ENCODE measurements at regions not wholly inside any gene's neighbourhood (a gene's known extent, or its start where the extent isn't known, plus 50 kb on each side); places are given as distances from the start of the nearest gene placed in this dataset.

DNA sequence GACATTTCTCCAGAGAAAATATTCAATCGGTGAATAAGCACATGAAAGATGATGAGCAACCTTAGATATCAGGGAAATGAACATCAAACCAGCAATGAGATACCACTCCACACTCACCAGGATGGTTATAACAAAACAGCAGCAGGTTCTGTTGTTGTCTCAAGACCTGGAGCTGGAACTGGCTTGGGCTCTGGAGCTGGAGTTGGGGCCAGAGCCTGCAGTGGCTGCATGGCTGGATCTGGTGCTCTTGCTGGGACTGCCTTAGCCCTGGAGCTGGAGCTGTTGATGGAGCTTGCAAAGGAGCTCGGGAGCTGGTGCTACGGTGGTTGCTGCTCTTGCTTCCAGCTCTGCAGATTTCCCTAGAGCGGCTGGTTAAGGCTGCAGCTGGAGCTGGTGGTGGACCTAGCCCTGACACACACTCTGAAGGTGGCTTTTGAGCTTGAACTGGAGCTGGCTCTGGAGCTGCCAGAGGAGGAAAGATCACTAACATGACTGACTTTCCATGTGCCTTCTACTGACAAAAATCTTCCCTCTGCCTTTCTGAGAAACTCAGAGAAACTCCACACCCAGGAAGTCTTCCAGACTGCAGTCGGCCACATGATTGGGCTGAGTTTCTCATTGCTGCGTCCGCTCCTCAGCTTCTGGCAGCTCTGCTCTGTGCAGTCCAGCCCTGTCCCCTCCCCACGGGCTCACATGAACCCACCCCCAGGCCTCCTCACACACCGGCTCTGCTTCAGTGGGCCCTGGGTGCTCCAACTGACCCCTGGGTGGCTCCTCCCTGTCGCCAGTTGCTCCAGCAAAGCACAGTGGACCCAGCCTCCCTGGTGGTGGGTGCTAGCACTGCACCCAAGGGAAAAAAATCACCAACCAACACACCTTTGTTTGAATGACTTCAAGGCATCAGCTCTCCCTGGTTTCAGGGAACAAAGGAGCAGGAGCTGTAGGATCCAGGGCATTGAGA lies 139.1 kb upstream of the FMN2 start:
- Histone ChIP-seq H3K4me3 (ENCODE audit: low read depth, low read length) (no peak overlapping the region), H3K27me3 (ENCODE audit: control insufficient read depth, insufficient read depth, low read length) (no peaks in the 10 kb centered on the region), H3K36me3 (ENCODE audit: control insufficient read depth, insufficient read depth, low read length) (no peaks in the 10 kb centered on the region), H3K4me1 (ENCODE audit: control insufficient read depth, insufficient read depth, low read length) (no peaks in the 10 kb centered on the region), H3K9me3 (ENCODE audit: control insufficient read depth, insufficient read depth, low read length) (no peaks in the 10 kb centered on the region), H3K9ac (ENCODE audit: low read depth, low read length) (no peak overlapping the region)

DNA sequence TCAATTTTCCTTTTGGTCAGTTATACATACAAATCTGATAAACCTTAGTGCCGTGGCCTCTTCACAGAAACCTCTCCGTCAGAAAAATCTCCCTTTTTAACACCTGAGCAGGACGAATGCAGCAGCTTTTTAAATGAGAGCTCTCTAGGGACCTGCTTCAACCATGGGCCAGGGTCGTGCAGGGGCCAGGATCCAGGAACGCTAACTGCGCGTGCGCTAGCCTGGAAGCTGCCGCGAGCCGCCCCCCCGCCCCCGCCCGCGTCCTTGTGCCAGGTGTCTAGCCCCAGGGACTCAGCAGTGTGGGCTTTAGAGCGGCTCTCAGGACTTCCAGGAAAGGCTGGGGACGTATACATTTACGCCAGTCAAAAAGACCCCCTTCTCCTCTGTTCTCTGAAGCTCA lies 136.8 kb upstream of the FMN2 start:
- Histone ChIP-seq H3K27me3 (ENCODE audit: control insufficient read depth, insufficient read depth, low read length) (no peaks in the 10 kb centered on the region), H3K9me3 (ENCODE audit: control insufficient read depth, insufficient read depth, low read length) (no peaks in the 10 kb centered on the region), H3K4me3 (ENCODE audit: low read depth, low read length) (no peak overlapping the region), H3K4me1 (ENCODE audit: control insufficient read depth, insufficient read depth, low read length) (no peaks in the 10 kb centered on the region), H3K9ac (ENCODE audit: low read depth, low read length) (no peak overlapping the region), H3K36me3 (ENCODE audit: control insufficient read depth, insufficient read depth, low read length) (no peaks in the 10 kb centered on the region)

DNA sequence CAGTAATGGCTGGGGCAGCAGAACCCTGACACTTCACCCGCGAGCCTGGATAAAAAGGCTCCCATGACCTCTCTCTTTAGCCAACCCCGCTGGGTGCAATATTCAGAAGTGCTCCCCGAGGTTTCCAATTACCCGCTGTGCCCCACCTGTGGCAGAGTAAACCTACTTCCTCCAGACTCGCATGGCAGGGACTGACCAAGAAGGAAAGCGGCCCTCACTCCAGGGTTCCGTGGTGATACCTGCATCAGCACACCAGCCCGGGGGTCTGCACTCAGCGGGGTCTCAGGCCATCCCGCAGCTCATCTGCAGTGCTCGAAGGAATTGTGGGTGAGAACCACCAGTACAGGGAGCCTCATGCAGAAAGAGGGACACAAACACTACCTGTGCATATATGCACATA lies 136.3 kb upstream of the FMN2 start:
- H3K36me3 ChIP-seq (ENCODE audit: control insufficient read depth, insufficient read depth, low read length): no peaks in the 10 kb centered on the region
- H3K9me3 ChIP-seq (ENCODE audit: control insufficient read depth, insufficient read depth, low read length): no peaks in the 10 kb centered on the region
- no peak overlapping the region for H3K4me3 ChIP-seq (ENCODE audit: low read depth, low read length)
- no peaks in the 10 kb centered on the region for H3K27me3 ChIP-seq (ENCODE audit: control insufficient read depth, insufficient read depth, low read length)
- no peak overlapping the region for H3K9ac ChIP-seq (ENCODE audit: low read depth, low read length)
- no peaks in the 10 kb centered on the region for H3K4me1 ChIP-seq (ENCODE audit: control insufficient read depth, insufficient read depth, low read length)

DNA sequence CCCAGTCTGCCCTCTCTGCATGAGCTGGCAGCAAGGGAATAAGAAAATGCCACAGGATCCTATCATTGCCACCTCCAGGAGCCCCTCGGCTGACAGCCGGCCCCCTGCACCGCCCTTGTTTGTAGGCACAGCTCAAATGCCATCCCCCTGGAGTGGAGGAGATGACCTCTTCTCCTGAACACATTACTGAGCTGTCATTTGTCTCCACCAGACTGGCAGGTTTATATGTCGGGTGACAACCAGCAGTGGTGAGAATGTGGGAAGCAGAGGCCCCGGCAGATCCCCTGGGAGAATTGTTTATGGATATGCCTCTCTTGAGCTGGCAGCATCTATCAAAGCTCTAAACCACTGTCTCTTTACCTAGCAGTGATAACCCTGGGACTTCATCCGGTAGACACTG lies 135.4 kb upstream of the FMN2 start:
- H3K4me3 ChIP-seq (ENCODE audit: low read depth, low read length): no peak overlapping the region
- H3K9ac ChIP-seq (ENCODE audit: low read depth, low read length): no peak overlapping the region
- H3K36me3 ChIP-seq (ENCODE audit: control insufficient read depth, insufficient read depth, low read length): no peaks in the 10 kb centered on the region
- H3K9me3 ChIP-seq (ENCODE audit: control insufficient read depth, insufficient read depth, low read length): no peaks in the 10 kb centered on the region
- no peaks in the 10 kb centered on the region for H3K27me3 ChIP-seq (ENCODE audit: control insufficient read depth, insufficient read depth, low read length)
- H3K4me1 ChIP-seq (ENCODE audit: control insufficient read depth, insufficient read depth, low read length): no peaks in the 10 kb centered on the region

DNA sequence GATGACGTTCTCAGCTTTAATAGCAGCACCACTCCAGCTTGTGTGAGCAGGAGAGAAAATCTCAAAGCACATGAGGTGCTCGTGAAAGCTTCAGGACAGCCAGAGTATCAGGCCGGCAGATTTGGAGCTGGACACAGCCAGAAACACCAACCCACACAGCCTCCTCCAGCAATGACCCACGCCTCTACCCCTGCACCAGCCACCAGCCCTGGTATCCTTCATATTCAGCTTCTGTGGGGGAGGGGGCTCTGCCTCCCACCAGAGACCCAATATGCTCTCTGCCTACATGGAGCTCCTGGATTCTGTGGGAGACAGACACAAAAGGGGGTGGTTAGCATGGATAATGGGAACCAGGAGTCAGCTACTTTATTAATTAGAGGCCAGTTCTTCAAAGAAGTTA lies 133.6 kb upstream of the FMN2 start:
- Histone ChIP-seq H3K4me3 (ENCODE audit: low read depth, low read length) (no peak overlapping the region), H3K9me3 (ENCODE audit: control insufficient read depth, insufficient read depth, low read length) (no peaks in the 10 kb centered on the region), H3K36me3 (ENCODE audit: control insufficient read depth, insufficient read depth, low read length) (no peaks in the 10 kb centered on the region), H3K9ac (ENCODE audit: low read depth, low read length) (no peak overlapping the region), H3K27me3 (ENCODE audit: control insufficient read depth, insufficient read depth, low read length) (no peaks in the 10 kb centered on the region), H3K4me1 (ENCODE audit: control insufficient read depth, insufficient read depth, low read length) (no peaks in the 10 kb centered on the region)

DNA sequence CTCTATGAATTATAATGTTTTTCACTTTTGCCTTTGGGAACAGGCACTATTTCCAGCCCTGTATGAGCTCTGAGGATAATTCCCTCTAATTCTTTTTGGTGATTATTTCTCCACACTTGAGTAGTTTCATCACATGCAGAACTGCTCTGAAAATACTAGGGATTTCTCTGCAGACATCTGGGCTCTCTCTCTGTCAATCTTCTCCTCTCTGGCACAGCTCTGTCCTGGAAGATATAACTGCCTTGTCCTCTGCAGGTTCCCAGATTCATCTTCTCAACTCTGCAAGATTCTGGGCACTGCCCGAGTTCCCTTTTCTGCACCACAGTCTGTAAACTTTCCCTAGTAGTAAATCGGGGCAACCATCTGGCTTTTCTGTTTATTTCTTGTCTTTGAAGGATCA lies 131.3 kb upstream of the FMN2 start:
- Histone ChIP-seq H3K4me3 (ENCODE audit: low read depth, low read length) (no peak overlapping the region), H3K4me1 (ENCODE audit: control insufficient read depth, insufficient read depth, low read length) (no peaks in the 10 kb centered on the region), H3K36me3 (ENCODE audit: control insufficient read depth, insufficient read depth, low read length) (no peaks in the 10 kb centered on the region), H3K9ac (ENCODE audit: low read depth, low read length) (no peak overlapping the region), H3K27me3 (ENCODE audit: control insufficient read depth, insufficient read depth, low read length) (no peaks in the 10 kb centered on the region), H3K9me3 (ENCODE audit: control insufficient read depth, insufficient read depth, low read length) (no peaks in the 10 kb centered on the region)

DNA sequence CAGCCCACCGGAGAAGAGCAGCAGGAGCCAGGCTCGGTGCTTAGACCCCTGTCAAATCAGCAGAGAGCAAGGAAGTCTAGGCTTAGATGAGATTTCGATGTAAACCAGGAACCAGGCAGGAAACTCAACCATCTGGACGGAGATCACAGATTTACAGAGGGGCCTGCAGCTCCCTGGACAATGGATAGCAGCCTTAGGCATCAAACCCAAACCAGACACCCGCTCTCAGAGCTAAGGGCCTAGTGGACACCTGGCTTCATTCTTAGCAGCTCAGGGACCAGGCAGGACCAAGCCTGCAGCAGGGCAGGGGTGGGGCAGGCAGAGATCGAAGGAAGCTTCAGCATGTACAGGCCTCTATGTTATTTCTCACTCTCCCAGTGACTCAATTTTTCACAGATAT lies 127.8 kb upstream of the FMN2 start:
- H3K9ac ChIP-seq (ENCODE audit: low read depth, low read length): no peak overlapping the region
- H3K27me3 ChIP-seq (ENCODE audit: control insufficient read depth, insufficient read depth, low read length): no peaks in the 10 kb centered on the region
- H3K9me3 ChIP-seq (ENCODE audit: control insufficient read depth, insufficient read depth, low read length): no peaks in the 10 kb centered on the region
- no peak overlapping the region for H3K4me3 ChIP-seq (ENCODE audit: low read depth, low read length)
- H3K4me1 ChIP-seq (ENCODE audit: control insufficient read depth, insufficient read depth, low read length): no peaks in the 10 kb centered on the region
- no peaks in the 10 kb centered on the region for H3K36me3 ChIP-seq (ENCODE audit: control insufficient read depth, insufficient read depth, low read length)

DNA sequence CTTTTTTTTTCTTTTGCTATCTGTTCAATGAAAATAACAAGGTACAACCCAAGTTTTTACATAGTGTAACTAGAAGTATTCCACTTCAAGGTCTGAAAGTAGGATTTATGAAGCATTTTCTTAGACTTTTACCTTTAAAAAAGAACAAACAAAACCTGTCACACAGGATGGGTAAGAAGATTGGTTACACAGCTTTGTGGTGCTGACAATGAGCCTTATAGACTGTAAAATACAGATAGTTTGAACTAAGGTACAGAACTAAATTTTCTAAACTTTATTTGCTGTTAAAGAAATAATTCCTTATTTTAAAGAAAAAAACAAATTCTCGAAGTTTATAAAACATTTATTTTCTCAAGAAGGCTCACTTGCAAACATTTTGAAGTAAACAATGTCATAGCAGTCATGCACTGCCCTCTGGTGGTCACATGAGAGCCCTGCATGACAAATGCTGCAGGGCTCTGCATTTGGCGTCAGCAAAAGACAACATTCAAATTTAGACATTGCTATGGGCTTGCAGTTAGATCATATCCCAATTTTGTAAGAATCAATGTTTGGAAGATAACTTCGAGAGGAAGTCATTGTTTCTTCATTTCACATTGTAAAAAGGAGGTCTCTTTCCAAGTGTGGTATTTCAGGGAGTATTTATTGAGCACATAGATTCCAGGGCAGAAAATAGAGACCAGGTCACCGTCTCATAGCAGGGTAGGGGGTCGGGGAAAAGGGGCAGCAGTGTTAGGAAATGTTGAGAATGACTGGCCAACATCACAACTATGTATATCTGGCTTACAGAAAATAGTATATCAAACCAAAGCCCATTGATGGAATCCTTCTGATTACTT lies 115.3 kb upstream of the FMN2 start:
- no peaks in the 10 kb centered on the region for H3K9me3 ChIP-seq (ENCODE audit: control insufficient read depth, insufficient read depth, low read length)
- H3K36me3 ChIP-seq (ENCODE audit: control insufficient read depth, insufficient read depth, low read length): no peaks in the 10 kb centered on the region
- no peak overlapping the region for H3K9ac ChIP-seq (ENCODE audit: low read depth, low read length)
- H3K4me1 ChIP-seq (ENCODE audit: control insufficient read depth, insufficient read depth, low read length): no peaks in the 10 kb centered on the region
- no peak overlapping the region for H3K4me3 ChIP-seq (ENCODE audit: low read depth, low read length)
- no peaks in the 10 kb centered on the region for H3K27me3 ChIP-seq (ENCODE audit: control insufficient read depth, insufficient read depth, low read length)

DNA sequence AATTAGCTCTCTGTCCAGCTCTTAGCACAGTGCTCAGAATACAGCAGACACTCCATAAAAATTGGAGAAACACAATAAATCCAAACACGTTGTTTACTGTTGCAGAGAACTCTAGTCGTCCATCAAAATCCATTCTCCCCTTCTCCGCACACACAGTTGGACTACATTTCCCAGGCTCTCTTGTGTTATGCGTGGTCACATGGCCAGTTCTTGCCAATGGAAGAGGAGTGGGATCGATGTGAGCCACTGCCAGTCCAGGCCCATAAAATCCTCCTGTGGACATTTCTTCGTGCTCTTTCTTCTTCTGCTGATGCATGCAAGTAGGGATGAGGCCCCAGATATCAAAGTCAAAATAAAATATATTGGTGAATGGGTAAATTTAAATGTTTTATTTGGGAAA lies 114.3 kb upstream of the FMN2 start:
- H3K4me1 ChIP-seq (ENCODE audit: control insufficient read depth, insufficient read depth, low read length): no peaks in the 10 kb centered on the region
- H3K9ac ChIP-seq (ENCODE audit: low read depth, low read length): no peak overlapping the region
- H3K9me3 ChIP-seq (ENCODE audit: control insufficient read depth, insufficient read depth, low read length): no peaks in the 10 kb centered on the region
- no peak overlapping the region for H3K4me3 ChIP-seq (ENCODE audit: low read depth, low read length)
- H3K27me3 ChIP-seq (ENCODE audit: control insufficient read depth, insufficient read depth, low read length): no peaks in the 10 kb centered on the region
- no peaks in the 10 kb centered on the region for H3K36me3 ChIP-seq (ENCODE audit: control insufficient read depth, insufficient read depth, low read length)

DNA sequence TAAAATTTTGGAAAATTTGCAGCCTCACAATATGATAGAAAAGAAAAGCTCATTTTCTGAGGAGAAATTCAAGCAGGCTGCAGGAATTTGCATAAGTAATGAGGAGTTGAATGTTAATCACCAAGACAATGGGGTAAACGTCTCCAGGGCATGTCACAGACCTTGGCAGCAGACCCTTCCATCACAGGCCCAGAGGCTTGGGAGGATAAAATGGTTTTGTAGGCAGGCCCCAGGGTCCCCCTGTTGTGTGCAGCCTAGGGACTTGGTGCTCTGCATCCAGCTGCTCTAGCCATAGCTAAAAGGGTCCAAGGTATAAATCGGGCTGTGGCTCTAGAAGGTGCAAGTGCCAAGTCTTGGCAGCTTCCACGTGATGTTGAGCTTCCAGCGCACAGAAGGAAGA lies 112.2 kb upstream of the FMN2 start:
- H3K9me3 ChIP-seq (ENCODE audit: control insufficient read depth, insufficient read depth, low read length): no peaks in the 10 kb centered on the region
- no peaks in the 10 kb centered on the region for H3K36me3 ChIP-seq (ENCODE audit: control insufficient read depth, insufficient read depth, low read length)
- no peaks in the 10 kb centered on the region for H3K27me3 ChIP-seq (ENCODE audit: control insufficient read depth, insufficient read depth, low read length)
- H3K4me1 ChIP-seq (ENCODE audit: control insufficient read depth, insufficient read depth, low read length): no peaks in the 10 kb centered on the region
- no peak overlapping the region for H3K4me3 ChIP-seq (ENCODE audit: low read depth, low read length)
- H3K9ac ChIP-seq (ENCODE audit: low read depth, low read length): no peak overlapping the region

DNA sequence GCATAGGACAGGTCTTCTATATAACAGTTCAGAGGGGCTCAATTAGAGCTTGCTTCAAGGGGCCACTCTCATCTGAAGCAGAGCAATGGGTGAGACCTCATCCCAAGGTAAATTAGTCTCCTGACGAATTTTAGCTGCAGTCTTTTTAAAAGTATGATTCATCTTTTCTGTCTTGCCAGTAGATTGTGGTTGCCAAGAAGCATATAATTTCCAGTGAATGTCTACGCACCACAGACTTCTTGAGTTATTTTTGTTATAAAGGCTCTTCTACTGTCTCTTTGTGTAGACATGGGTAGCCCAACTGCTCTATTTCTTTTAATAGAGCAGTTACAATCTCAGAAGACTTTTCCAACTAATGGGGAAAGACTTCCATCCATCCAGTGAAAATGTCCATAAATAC lies 108.9 kb upstream of the FMN2 start:
- H3K4me1 ChIP-seq (ENCODE audit: control insufficient read depth, insufficient read depth, low read length): no peaks in the 10 kb centered on the region

DNA sequence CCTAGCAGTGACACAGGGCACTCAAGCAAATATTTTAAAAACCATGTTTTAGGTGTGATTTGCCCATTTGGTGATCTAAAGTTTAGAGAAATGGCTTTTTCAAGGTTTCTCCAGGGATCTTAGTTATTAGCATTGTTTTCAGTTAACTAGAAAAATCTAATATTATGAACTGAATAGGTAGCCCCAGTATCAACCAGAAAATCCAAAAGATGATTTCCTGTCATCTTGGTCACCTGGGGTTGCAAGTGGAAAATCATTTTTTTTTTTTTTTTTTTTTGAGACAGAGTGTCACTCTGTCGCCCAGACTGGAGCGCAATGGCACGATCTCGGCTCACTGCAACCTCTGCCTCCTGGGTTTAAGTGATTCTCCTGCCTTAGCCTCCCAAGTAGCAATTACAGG lies 106.6 kb upstream of the FMN2 start:
- no peak overlapping the region for H3K4me3 ChIP-seq (ENCODE audit: low read depth, low read length)
- H3K9ac ChIP-seq (ENCODE audit: low read depth, low read length): no peak overlapping the region
- H3K4me1 ChIP-seq (ENCODE audit: control insufficient read depth, insufficient read depth, low read length): no peaks in the 10 kb centered on the region
- H3K27me3 ChIP-seq (ENCODE audit: control insufficient read depth, insufficient read depth, low read length): no peaks in the 10 kb centered on the region
- no peaks in the 10 kb centered on the region for H3K9me3 ChIP-seq (ENCODE audit: control insufficient read depth, insufficient read depth, low read length)
- no peaks in the 10 kb centered on the region for H3K36me3 ChIP-seq (ENCODE audit: control insufficient read depth, insufficient read depth, low read length)

More for the DNA sequence above, 108.9 kb upstream of the FMN2 start:
- Histone ChIP-seq H3K9ac (ENCODE audit: low read depth, low read length) (no peak overlapping the region), H3K27me3 (ENCODE audit: control insufficient read depth, insufficient read depth, low read length) (no peaks in the 10 kb centered on the region), H3K36me3 (ENCODE audit: control insufficient read depth, insufficient read depth, low read length) (no peaks in the 10 kb centered on the region), H3K4me3 (ENCODE audit: low read depth, low read length) (no peak overlapping the region), H3K9me3 (ENCODE audit: control insufficient read depth, insufficient read depth, low read length) (no peaks in the 10 kb centered on the region)
